Natural killer cell treated with Interleukin-12 subunit alpha and Interleukin-12 subunit beta and Interleukin-15 and Interleukin-18, amount 100 ng/mL, for 72 hours (primary cell): ENCODE measurements at regions not wholly inside any gene's neighbourhood (a gene's known extent, or its start where the extent isn't known, plus 50 kb on each side); places are given as distances from the start of the nearest gene placed in this dataset.

Source experiments
- ATAC-seq, 2 donors: fragments of 150-1000 bp; cut with Tn5 transposase in 1 of 2; sonication (Bioruptor Pico), chemical (Tn5 transposase) in 1 of 2; 2 replicates each; pipeline ENCODE4 v1.10.0; 2021
- DNase-seq: peaks from one replicate; pipeline ENCODE4 v3.0.0; 2022; ENCODE audit warnings: low spot score
- H3K27ac Mint-ChIP-seq, 2 donors: 1 replicate in 1 of 2; 2 replicates in 1 of 2; pipeline ENCODE4 v1.8.0; 2022; ENCODE audit warnings: mixed read lengths in 2 of 2, mild to moderate bottlenecking in 1 of 2, moderate library complexity in 1 of 2
- H3K27me3 Mint-ChIP-seq, 2 donors: 1 replicate in 1 of 2; 2 replicates in 1 of 2; pipeline ENCODE4 v1.8.0; 2022; ENCODE audit warnings: mixed read lengths in 2 of 2
- H3K36me3 Mint-ChIP-seq: one replicate; pipeline ENCODE4 v1.8.0; 2022; ENCODE audit warnings: mixed read lengths
- H3K4me1 Mint-ChIP-seq, 2 donors: 1 replicate in 1 of 2; 2 replicates in 1 of 2; pipeline ENCODE4 v1.8.0; 2022; ENCODE audit warnings: low read depth in 2 of 2, mixed read lengths in 2 of 2, mild to moderate bottlenecking in 1 of 2
- H3K4me3 Mint-ChIP-seq: one replicate; pipeline ENCODE4 v1.8.0; 2022; ENCODE audit warnings: mixed read lengths
- H3K9me3 Mint-ChIP-seq: 2 replicates; pipeline ENCODE4 v1.8.0; 2022; ENCODE audit warnings: mixed read lengths

- Mint-ChIP-seq H3K27ac (no peak overlapping the region), H3K9me3 (no peaks in the 10 kb centered on the region), H3K4me3 (no peak overlapping the region), H3K36me3 (no peaks in the 10 kb centered on the region), H3K27me3 (peaks cover 2 to 7% of the 10 kb centered on the region in 2 donors), H3K4me1 (no peaks in the 10 kb centered on the region)
- DNase-seq (no peak), ATAC-seq (no peak)
Measured at GRCh38 chr7:12456506-12456905, 52.8 kb upstream of the VWDE start.

- H3K27ac Mint-ChIP-seq: no peak overlapping the region
- no peak for ATAC-seq
- no peak for DNase-seq
- H3K27me3 Mint-ChIP-seq: peaks cover 2 to 7% of the 10 kb centered on the region in 2 donors
- no peaks in the 10 kb centered on the region for H3K36me3 Mint-ChIP-seq
- H3K4me3 Mint-ChIP-seq: no peak overlapping the region
- H3K9me3 Mint-ChIP-seq: no peaks in the 10 kb centered on the region
- no peaks in the 10 kb centered on the region for H3K4me1 Mint-ChIP-seq
Measured at GRCh38 chr7:12458520-12459131, 55.0 kb upstream of the VWDE start.

GRCh38 chr7:12467837-12468236, 64.2 kb upstream of the VWDE start:
- H3K27ac Mint-ChIP-seq: no peak overlapping the region
- no peaks in the 10 kb centered on the region for H3K9me3 Mint-ChIP-seq
- no peaks in the 10 kb centered on the region for H3K36me3 Mint-ChIP-seq
- H3K4me1 Mint-ChIP-seq: no peaks in the 10 kb centered on the region
- no peak overlapping the region for H3K4me3 Mint-ChIP-seq
- no peaks in the 10 kb centered on the region for H3K27me3 Mint-ChIP-seq
- DNase-seq (no peak), ATAC-seq (no peak)

- Mint-ChIP-seq H3K9me3 (no peaks in the 10 kb centered on the region), H3K36me3 (no peaks in the 10 kb centered on the region), H3K27me3 (no peaks in the 10 kb centered on the region), H3K4me1 (no peaks in the 10 kb centered on the region), H3K4me3 (no peak overlapping the region), H3K27ac (no peak overlapping the region)
- no peak for ATAC-seq
- no peak for DNase-seq
Measured at GRCh38 chr7:12469568-12469967, 65.9 kb upstream of the VWDE start.

- ATAC-seq: no peak
- Mint-ChIP-seq H3K36me3 (no peaks in the 10 kb centered on the region), H3K9me3 (no peaks in the 10 kb centered on the region), H3K4me3 (no peak overlapping the region), H3K4me1 (no peaks in the 10 kb centered on the region), H3K27me3 (no peaks in the 10 kb centered on the region), H3K27ac (no peak overlapping the region)
- DNase-seq: no peak
Measured at GRCh38 chr7:12470930-12471329, 67.3 kb upstream of the VWDE start.

- no peak overlapping the region for H3K4me3 Mint-ChIP-seq
- no peaks in the 10 kb centered on the region for H3K4me1 Mint-ChIP-seq
- ATAC-seq (no peak), DNase-seq (no peak)
- H3K27ac Mint-ChIP-seq: no peak overlapping the region
- no peaks in the 10 kb centered on the region for H3K9me3 Mint-ChIP-seq
- no peaks in the 10 kb centered on the region for H3K36me3 Mint-ChIP-seq
- no peaks in the 10 kb centered on the region for H3K27me3 Mint-ChIP-seq
Measured at GRCh38 chr7:12474035-12474434, 70.4 kb upstream of the VWDE start.

GRCh38 chr7:12475362-12476063, 71.8 kb upstream of the VWDE start:
- Mint-ChIP-seq H3K36me3 (no peaks in the 10 kb centered on the region), H3K27ac (no peak overlapping the region), H3K4me1 (no peaks in the 10 kb centered on the region), H3K27me3 (no peaks in the 10 kb centered on the region), H3K9me3 (no peaks in the 10 kb centered on the region), H3K4me3 (no peak overlapping the region)
- ATAC-seq: no peak
- DNase-seq: no peak

GRCh38 chr7:12477620-12478019, 74.0 kb upstream of the VWDE start:
- H3K27me3 Mint-ChIP-seq: no peaks in the 10 kb centered on the region
- no peak overlapping the region for H3K4me3 Mint-ChIP-seq
- H3K27ac Mint-ChIP-seq: no peak overlapping the region
- ATAC-seq: no peak
- H3K9me3 Mint-ChIP-seq: no peaks in the 10 kb centered on the region
- H3K4me1 Mint-ChIP-seq: peaks cover 0 to 5% of the 10 kb centered on the region in 2 donors
- H3K36me3 Mint-ChIP-seq: no peaks in the 10 kb centered on the region
- DNase-seq: no peak

GRCh38 chr7:12481722-12482121, 78.1 kb upstream of the VWDE start:
- Mint-ChIP-seq H3K9me3 (no peaks in the 10 kb centered on the region), H3K27me3 (no peaks in the 10 kb centered on the region), H3K27ac (no peak overlapping the region), H3K4me1 (peaks cover 0 to 5% of the 10 kb centered on the region in 2 donors), H3K4me3 (no peak overlapping the region), H3K36me3 (no peaks in the 10 kb centered on the region)
- DNase-seq: no peak
- no peak for ATAC-seq

GRCh38 chr7:12485845-12486244, 82.2 kb upstream of the VWDE start:
- no peak overlapping the region for H3K4me3 Mint-ChIP-seq
- H3K27me3 Mint-ChIP-seq: peaks cover 0 to 3% of the 10 kb centered on the region in 2 donors
- peaks cover 0 to 5% of the 10 kb centered on the region in 2 donors for H3K4me1 Mint-ChIP-seq
- ATAC-seq (no peak), DNase-seq (no peak)
- H3K9me3 Mint-ChIP-seq: no peaks in the 10 kb centered on the region
- H3K36me3 Mint-ChIP-seq: no peaks in the 10 kb centered on the region
- no peak overlapping the region for H3K27ac Mint-ChIP-seq

GRCh38 chr7:12488341-12488740, 82.2 kb upstream of the SCIN start:
- H3K27ac Mint-ChIP-seq: no peak overlapping the region
- H3K9me3 Mint-ChIP-seq: no peaks in the 10 kb centered on the region
- no peak for DNase-seq
- H3K36me3 Mint-ChIP-seq: no peaks in the 10 kb centered on the region
- H3K27me3 Mint-ChIP-seq: peaks cover 0 to 3% of the 10 kb centered on the region in 2 donors
- ATAC-seq: no peak
- no peaks in the 10 kb centered on the region for H3K4me1 Mint-ChIP-seq
- H3K4me3 Mint-ChIP-seq: no peak overlapping the region

GRCh38 chr7:12490107-12490688, 80.3 kb upstream of the SCIN start:
- ATAC-seq (no peak), DNase-seq (no peak)
- Mint-ChIP-seq H3K36me3 (no peaks in the 10 kb centered on the region), H3K27ac (no peak overlapping the region), H3K9me3 (no peaks in the 10 kb centered on the region), H3K27me3 (peaks cover 0 to 3% of the 10 kb centered on the region in 2 donors), H3K4me3 (no peak overlapping the region), H3K4me1 (no peaks in the 10 kb centered on the region)

- Mint-ChIP-seq H3K9me3 (no peaks in the 10 kb centered on the region), H3K4me1 (no peaks in the 10 kb centered on the region)
Measured at GRCh38 chr7:12490940-12491339, 79.6 kb upstream of the SCIN start.

GRCh38 chr7:12491526-12491925, 79.0 kb upstream of the SCIN start:
- ATAC-seq: no peak
- DNase-seq: no peak
- no peaks in the 10 kb centered on the region for H3K4me1 Mint-ChIP-seq
- no peaks in the 10 kb centered on the region for H3K9me3 Mint-ChIP-seq
- no peak overlapping the region for H3K27ac Mint-ChIP-seq
- peaks cover 0 to 3% of the 10 kb centered on the region in 2 donors for H3K27me3 Mint-ChIP-seq
- H3K36me3 Mint-ChIP-seq: no peaks in the 10 kb centered on the region
- H3K4me3 Mint-ChIP-seq: no peak overlapping the region

More at GRCh38 chr7:12490940-12491339, 79.6 kb upstream of the SCIN start:
- no peaks in the 10 kb centered on the region for H3K36me3 Mint-ChIP-seq
- no peak for ATAC-seq
- DNase-seq: no peak
- H3K4me3 Mint-ChIP-seq: no peak overlapping the region
- peaks cover 0 to 3% of the 10 kb centered on the region in 2 donors for H3K27me3 Mint-ChIP-seq
- no peak overlapping the region for H3K27ac Mint-ChIP-seq
